ENCODE measurements at regions not wholly inside any gene's neighbourhood (a gene's known extent, or its start where the extent isn't known, plus 50 kb on each side); places are given as distances from the start of the nearest gene placed in this dataset.

DNA sequence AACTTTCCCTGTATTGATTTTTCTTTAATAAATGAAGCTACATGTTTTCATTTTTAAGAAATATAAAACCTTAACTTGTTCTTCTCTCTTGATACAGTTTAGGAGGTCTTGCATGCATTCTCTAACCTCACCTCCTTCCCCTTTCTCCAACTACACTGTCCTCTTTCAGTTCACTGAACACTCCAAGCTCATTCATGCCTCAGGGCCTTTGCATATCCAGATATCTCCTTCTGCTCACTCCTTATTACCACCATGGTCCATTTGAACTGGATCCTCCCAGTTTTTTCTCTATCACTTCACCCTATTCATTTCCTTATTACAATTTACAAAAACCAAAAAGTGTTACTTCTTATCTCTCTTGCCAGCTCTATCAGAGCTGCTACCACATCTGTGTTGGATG is 242.9 kb upstream of the PLEKHG7 start:
- DNase-seq (ENCODE audit: extremely low read depth, low read depth) = no peak
- H3K4me3 ChIP-seq (replicated peaks; ENCODE audit: low read depth, low read length) = no peak overlapping the region
- TF ChIP-seq, protein P1, sequence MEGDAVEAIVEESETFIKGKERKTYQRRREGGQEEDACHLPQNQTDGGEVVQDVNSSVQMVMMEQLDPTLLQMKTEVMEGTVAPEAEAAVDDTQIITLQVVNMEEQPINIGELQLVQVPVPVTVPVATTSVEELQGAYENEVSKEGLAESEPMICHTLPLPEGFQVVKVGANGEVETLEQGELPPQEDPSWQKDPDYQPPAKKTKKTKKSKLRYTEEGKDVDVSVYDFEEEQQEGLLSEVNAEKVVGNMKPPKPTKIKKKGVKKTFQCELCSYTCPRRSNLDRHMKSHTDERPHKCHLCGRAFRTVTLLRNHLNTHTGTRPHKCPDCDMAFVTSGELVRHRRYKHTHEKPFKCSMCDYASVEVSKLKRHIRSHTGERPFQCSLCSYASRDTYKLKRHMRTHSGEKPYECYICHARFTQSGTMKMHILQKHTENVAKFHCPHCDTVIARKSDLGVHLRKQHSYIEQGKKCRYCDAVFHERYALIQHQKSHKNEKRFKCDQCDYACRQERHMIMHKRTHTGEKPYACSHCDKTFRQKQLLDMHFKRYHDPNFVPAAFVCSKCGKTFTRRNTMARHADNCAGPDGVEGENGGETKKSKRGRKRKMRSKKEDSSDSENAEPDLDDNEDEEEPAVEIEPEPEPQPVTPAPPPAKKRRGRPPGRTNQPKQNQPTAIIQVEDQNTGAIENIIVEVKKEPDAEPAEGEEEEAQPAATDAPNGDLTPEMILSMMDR (IDR thresholded peaks at IDR 0.05; ENCODE audit: low read depth, low read length, missing control alignments) = no peak

DNA sequence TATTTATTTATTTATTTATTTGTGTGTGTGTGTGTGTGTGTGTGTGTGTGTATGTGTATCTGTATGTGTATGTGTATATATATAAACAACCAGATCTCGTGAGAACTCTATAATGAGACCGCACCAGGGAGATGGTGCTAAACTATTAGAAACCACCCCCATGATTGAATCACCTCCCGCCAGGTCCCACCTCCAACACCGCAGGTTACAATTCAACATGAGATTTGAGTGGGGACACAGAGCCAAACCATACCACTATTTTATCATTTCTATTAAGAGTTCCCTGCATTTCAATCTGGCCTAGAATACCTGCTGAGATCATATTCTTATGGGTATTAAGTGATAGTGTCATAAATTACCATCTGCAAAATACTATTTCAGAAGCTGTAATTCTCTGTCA is 243.8 kb upstream of the PLEKHG7 start:
- DNase-seq (ENCODE audit: extremely low read depth, low read depth) = no peak
- TF ChIP-seq, protein P1 (IDR thresholded peaks at IDR 0.05; ENCODE audit: low read depth, low read length, missing control alignments) = no peak
- H3K4me3 ChIP-seq (replicated peaks; ENCODE audit: low read depth, low read length) = no peak overlapping the region

DNA sequence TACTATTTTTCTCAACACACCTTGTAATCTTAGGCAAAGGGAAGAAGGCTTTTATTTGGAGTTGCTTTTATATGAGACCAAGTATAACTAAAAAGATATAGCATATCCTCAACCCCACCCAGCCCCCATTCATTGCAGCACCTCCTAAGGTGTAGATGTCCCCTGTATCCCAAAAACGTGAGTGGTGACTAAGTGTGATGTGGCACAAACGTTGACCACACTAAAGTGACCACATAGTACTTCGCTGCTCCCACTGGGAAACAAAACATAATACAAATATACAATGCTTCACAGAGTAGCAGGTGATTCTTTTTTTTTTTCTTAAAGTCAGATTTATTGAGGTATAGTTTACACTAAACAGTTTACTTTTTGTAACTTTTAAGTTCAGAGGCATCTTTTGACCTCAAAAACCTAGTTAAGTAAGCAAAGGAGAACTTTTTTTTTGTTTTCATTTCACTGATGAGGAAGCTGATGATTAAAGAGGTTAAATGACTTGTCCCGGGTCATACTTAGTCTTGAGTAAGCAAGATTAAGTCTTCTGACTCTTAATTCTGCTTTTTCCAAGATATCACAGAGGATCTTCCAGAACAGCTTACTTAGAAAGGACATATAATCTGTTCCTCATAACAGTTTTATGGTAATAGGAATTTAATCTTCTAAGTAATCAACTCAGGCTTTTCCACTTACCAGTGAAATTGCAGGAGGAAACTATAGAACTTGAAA is 245.2 kb upstream of the PLEKHG7 start:
- DNase-seq (ENCODE audit: extremely low read depth, low read depth) = no peak
- TF ChIP-seq, protein P1 (IDR thresholded peaks at IDR 0.05; ENCODE audit: low read depth, low read length, missing control alignments) = no peak
- no peak overlapping the region for H3K4me3 ChIP-seq (replicated peaks; ENCODE audit: low read depth, low read length)

DNA sequence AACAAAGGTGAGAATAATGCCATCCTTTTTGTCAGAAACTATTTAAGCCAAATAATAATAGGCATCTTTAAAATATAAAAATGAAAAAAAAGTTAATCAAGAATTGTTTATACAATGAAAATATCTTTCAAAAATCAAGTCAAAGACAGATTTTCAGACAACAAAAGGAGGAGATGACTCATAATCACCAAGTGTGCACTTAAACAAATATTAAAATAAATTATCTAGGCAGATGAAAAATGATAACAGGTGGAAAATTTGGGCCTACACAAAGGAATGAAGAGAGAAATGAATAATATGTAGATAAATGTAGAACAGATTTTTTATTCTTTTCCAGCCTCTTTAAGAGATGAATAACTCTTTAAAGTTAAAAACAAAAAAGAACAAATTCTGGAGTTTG is 250.0 kb upstream of the PLEKHG7 start:
- TF ChIP-seq, protein P1 (IDR thresholded peaks at IDR 0.05; ENCODE audit: low read depth, low read length, missing control alignments) = no peak
- DNase-seq (ENCODE audit: extremely low read depth, low read depth) = no peak
- H3K4me3 ChIP-seq (replicated peaks; ENCODE audit: low read depth, low read length) = no peak overlapping the region

DNA sequence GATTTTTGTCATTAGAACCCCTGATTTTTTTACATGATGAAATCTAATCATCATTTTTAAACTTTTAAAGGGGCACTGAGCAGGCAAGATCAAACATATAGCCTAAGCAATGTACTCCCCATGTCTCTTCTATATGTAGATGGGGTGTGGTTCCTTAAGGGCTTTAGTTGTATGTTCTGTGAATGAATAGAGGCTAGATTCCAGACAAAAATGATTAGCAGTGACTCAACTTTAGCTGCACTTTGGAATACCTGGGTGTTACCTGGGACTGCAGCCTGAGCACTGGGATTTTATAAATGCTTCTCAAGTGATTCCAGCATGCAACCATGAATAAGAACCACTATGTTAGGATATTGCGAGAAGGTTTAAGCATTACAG is 256.7 kb upstream of the PLEKHG7 start:
- TF ChIP-seq, protein P1 (IDR thresholded peaks at IDR 0.05; ENCODE audit: low read depth, low read length, missing control alignments) = no peak
- no peak for DNase-seq (ENCODE audit: extremely low read depth, low read depth)
- no peak overlapping the region for H3K4me3 ChIP-seq (replicated peaks; ENCODE audit: low read depth, low read length)

DNA sequence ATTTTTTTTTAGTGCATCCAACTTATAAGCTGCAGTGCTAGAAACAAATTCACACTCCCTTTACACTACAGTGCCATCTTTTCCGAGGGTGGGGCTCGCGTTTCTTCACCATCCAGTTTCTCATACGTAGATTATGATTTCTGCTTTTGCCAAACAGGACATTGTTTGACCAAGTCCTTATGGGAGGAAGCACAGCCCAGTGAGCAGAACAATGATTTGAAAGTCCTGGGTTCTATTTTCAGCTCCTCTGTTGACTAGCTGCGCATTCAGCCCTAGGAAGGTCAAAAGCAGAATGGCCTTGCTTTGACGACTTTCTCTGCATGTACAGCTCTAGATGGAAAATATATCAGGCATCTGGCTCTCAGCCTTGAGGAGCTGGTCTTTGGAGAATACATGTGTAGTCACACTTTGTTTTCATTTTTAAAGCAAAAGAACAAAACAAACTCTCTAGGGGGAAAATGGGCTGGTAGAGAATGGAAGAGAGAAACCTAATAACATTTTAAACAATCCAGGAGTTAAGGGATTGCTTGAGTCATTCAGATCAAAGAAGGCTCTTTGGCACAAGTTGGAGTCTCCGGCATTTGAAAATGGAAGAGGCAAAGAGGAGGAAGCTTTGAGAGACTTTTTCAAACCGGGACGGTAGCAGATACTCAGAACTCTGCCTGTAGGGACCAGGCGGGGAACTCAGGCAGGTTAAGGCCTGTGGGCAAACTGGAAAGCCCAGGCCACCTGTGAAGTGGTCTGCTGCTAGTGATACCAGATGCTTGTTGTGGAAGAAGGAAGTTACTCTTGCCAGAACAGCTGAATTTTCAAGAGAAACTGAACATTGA is 257.3 kb upstream of the PLEKHG7 start:
- DNase-seq (ENCODE audit: extremely low read depth, low read depth) = no peak
- no peak overlapping the region for H3K4me3 ChIP-seq (replicated peaks; ENCODE audit: low read depth, low read length)
- TF ChIP-seq, protein P1 (IDR thresholded peaks at IDR 0.05; ENCODE audit: low read depth, low read length, missing control alignments) = no peak
